ENCODE measurements at regions not wholly inside any gene's neighbourhood (a gene's known extent, or its start where the extent isn't known, plus 50 kb on each side); places are given as distances from the start of the nearest gene placed in this dataset.

DNA sequence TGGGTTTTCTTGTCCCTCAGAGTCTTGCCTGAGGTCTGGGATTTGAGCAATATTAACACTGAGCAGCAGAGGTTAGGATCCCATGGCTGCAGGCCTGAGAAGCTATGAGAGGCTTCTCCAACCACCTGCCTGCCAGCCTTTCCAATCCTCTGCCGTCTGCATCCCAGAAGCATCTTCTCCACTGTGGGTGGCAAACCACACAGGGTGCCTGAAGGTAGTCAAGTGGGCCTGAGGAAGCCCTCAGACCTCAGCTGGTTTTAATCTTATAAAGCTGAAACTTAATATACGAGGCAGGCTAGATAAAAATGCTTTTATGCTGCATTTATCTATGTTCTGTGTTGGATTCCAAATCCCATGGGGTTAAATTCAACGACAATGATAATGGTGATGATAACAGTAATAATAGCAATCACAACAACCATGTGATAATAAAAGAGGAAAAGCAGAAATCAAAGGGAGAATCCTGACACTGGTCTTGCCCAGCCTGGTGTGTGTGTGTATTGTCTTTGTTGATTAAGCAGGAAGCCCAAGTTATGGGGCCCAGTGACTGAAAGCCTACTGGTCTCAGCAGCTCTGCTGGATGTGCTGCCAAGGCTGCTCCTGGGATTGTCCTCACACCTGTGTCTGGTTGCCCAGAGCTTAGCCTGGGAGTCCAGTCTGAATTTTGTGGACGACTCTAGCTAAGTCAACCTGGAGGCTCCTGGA is 59.7 kb upstream of the LDAH start:
- TF ChIP-seq, protein P1, sequence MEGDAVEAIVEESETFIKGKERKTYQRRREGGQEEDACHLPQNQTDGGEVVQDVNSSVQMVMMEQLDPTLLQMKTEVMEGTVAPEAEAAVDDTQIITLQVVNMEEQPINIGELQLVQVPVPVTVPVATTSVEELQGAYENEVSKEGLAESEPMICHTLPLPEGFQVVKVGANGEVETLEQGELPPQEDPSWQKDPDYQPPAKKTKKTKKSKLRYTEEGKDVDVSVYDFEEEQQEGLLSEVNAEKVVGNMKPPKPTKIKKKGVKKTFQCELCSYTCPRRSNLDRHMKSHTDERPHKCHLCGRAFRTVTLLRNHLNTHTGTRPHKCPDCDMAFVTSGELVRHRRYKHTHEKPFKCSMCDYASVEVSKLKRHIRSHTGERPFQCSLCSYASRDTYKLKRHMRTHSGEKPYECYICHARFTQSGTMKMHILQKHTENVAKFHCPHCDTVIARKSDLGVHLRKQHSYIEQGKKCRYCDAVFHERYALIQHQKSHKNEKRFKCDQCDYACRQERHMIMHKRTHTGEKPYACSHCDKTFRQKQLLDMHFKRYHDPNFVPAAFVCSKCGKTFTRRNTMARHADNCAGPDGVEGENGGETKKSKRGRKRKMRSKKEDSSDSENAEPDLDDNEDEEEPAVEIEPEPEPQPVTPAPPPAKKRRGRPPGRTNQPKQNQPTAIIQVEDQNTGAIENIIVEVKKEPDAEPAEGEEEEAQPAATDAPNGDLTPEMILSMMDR (IDR thresholded peaks at IDR 0.05; ENCODE audit: insufficient read depth, low read length) = no peak
- TF ChIP-seq SPI1 (IDR thresholded peaks at IDR 0.05; ENCODE audit: borderline replicate concordance, low read depth) = no peak
- TF ChIP-seq GABPA (IDR thresholded peaks at IDR 0.05; ENCODE audit: low read depth) = no peak
- TF ChIP-seq POLR2AphosphoS5 (IDR thresholded peaks at IDR 0.05; ENCODE audit: low read depth) = no peak
- no peak for TF ChIP-seq REST (IDR thresholded peaks at IDR 0.05; ENCODE audit: insufficient replicate concordance, low read depth)

Data from HL-60 (cell line).